Activated CD8-positive, alpha-beta memory T cell treated with anti-CD3 and anti-CD28 coated beads for 36 hours (primary cell): ENCODE measurements at regions not wholly inside any gene's neighbourhood (a gene's known extent, or its start where the extent isn't known, plus 50 kb on each side); places are given as distances from the start of the nearest gene placed in this dataset.
"Not testable (repeated sequence)": the region's sequence is repeated elsewhere in the genome, so short reads cannot be mapped to it uniquely, and the experiment has no call there.

Experiments
- CTCF ChIA-PET: fragments of 350-600 bp; sonication (Branson Sonifier 250); formaldehyde crosslinking; loops from one replicate; lab custom pipeline; 2021; ENCODE audit warnings: antibody characterized with exemption; lab: Charles Lee
- POLR2A ChIA-PET: fragments of 350-600 bp; sonication (Branson Sonifier 250); formaldehyde crosslinking; loops from one replicate; lab custom pipeline; 2021; ENCODE audit warnings: antibody characterized with exemption; lab: Charles Lee

DNA sequence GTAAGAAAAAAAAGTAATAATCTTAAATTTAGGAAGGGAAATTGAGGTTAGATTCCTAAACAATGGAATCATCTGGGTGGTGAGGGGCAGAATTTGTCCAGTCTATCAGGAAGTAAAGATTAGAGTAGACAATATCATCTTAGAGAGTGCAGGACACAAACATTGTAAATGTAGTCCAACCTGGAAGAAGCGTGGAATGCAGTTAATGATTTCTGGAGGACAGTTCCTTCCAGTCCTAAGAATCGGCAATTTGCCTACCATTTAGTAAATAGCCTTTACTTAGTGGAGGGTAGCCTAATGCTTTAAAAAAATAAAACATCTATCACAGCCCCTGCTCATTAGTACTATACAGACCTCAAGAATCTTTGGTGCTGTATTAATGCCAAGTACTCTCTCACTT lies 147.5 kb upstream of the TTC29 start:
- ChIA-PET POLR2A (no interaction called here), CTCF (no interaction called here)

DNA sequence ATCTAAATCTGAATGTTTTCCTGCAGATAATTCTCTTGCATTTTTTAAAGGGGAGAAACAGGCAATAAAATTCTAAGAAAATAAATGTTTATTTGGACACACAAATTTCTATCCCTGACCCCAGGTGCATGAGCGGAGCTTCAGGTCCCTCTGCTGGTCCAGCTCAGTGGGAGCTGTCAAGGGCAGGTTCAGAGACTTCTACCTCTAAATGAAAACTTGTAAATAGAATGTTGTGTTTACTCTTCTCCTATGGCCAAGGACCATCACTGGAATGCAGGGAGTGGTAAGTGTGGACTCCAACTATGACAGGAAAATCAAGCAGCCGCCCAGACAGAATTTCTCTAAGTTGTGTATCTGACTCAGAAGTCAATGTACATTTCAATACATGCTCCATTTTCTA lies 148.6 kb upstream of the TTC29 start:
- ChIA-PET CTCF (no interaction called here), POLR2A (no interaction called here)

DNA sequence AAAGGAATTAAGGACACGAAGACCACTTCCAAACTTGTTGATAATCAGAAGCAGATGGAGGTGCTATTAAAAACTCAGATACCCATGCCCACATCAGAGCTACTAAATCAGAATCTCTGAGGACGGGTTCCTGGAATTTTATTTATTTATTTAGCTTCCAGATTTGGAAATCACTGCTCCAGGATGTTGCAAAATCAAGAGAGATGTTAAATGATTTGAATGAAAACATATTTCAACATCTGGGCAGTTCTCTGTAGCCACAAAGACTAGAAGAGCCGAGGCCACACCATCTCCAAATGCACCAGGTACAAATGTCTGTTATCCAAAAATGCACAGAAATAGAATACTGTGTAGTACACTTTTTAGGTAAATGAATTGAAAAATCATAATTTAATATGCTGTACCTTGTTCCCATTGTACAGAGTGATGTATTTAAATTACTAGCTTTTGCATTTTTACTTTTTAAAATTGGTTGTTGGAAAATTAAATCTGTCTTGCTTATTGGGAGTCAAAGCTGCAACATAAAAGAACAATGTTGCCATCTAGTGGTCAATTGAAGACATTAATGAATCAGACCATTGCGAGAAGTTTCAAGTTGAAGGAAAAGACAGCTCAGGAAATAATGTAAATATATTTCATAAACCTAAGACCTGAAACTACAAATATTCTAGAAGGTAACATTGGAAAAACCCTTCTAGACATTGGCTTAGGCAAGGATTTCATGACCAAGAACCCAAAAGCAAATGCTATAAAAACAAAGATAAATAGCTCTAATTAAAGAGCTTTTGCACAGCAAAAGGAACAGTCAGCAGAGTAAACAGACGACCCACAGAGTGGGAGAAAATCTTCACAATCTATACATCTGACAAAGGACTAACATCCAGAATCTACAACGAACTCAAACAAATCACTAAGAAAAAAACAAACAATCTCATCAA lies 151.3 kb upstream of the TTC29 start:
- ChIA-PET POLR2A (no interaction called here), CTCF (interaction anchor here (1.0 to 2.0 kb wide), 4 partner anchors 13 to 82 kb away, joined by 3 to 16 read pairs (median 4); no protein-coding TSS in a partner anchor)

DNA sequence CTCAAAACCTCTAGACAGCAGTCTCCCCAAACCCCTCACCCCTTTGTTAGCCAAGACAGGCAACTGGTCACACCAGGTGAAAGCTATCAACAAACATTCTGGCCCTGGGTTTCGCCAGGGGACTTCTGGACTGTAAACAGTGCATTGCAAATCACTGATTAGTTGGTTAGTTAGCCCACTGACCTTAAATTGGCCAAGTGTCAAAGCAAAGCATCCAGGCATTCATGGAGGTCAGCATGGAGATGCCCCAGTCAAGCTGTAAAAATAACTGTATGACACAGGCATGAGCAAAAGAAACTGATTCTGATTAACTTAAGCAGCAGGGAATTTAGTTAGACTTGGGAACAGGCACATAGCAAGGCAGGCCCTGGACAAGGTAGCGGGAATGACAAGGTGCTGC lies 156.0 kb upstream of the TTC29 start:
- ChIA-PET POLR2A (no interaction called here), CTCF (no interaction called here)

DNA sequence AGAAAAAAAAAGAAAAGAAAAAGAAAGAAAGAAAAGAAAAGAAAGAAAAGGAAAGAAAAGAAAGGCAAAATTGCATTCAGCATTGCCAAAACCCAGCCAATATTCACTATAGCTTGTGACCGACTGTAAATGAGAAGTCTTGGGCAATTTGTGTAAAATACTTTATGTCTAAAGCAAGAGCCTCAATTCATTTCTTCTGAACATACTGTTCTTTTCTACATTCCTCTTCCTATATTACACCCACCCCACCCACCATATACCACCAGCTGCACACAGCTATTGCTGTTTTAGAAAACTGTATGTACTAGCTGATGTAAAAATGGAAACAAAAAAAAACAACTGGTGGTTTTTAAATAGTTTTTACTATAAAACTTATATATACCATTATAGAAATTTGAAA lies 156.9 kb upstream of the TTC29 start:
- POLR2A ChIA-PET: no interaction called here
- CTCF ChIA-PET: no interaction called here

DNA sequence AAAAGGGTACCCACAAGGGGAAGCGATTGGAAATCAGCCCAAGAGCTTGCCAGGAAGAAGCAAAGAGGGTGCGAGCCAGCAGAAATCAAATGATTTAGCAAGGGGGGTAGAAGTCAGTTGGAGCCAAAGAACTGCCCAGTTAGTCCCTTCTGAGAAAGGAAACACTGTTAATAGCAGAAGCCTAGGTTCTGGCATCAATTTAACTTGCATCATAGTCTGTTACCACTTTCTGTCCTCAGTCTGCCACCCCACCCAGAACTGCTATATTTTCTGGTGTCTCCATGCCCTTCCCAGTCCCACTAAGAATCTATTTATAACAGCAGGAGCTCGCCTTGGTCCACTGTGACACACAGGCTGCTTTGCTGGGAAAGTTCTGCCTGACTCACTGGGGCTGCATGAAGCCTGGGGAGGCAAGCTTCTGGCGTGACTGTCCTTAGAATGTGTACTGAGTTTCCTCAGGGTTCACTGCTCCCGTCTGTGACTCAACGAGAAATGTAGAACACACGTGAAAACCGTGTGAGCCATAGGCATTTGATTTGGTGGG lies 157.8 kb upstream of the TTC29 start:
- POLR2A ChIA-PET: no interaction called here

DNA sequence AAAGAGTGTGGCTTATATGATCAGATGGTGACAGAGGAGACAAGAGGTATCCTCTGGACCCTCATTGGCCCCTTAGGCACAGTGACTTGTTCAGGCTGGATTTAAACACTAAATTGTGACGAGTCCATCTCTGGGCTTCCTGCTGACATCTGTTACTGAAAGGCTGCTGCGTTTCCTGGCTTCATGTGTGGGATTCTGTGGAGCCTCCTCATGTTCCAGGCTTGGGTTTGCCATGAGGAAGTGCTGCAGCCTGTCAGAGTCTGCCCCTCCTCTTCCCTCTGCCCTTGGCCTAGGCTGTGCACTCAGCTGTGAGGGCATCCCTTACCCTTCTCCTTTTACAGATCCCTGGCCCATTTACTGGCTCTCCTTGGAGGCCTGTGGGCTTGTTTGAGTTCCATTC lies 159.1 kb upstream of the TTC29 start:
- ChIA-PET CTCF (no interaction called here), POLR2A (no interaction called here)

More for the DNA sequence above, 157.8 kb upstream of the TTC29 start:
- CTCF ChIA-PET: no interaction called here

DNA sequence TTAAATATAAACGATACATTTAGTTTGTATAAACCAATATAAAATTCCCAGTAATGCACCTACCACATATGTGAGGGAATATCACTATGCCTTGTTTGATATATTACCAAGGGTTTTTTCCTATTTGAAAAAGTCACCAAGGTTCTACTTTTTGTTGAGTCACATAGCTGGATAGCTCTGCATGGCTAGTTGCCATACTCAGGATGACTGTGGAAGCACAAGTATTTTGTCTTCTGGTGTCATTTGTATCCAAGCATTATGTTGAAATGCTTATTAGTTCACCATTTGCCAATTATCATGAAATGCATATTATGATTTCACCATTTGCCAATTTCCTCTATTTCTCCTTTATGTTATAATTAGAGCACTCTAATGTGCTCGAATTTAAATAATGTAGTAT lies 162.7 kb upstream of the TTC29 start:
- POLR2A ChIA-PET: no interaction called here

DNA sequence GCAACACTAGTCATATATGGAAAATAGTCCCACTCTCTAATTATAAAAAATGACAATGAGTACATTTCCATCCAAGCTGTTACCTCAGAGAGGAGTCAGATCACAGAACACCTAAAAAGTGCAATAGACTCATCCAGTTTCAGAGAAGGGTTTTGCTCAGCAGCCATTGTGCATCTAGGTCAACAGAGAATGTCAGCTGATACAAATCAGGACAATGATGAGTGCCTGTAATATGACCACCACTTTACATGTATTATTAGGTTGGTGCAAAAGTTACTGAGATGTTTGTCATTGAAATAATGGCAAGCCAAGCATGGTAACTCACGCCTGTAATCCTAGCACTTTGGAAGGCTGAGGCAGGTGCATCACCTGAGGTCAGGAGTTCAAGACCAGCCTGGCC lies 164.1 kb upstream of the TTC29 start:
- ChIA-PET POLR2A (no interaction called here), CTCF (interaction anchor here (1.1 kb wide), 1 partner anchor 12 kb away, joined by 3 read pairs; no protein-coding TSS in a partner anchor)

More for the DNA sequence above, 162.7 kb upstream of the TTC29 start:
- CTCF ChIA-PET: no interaction called here

DNA sequence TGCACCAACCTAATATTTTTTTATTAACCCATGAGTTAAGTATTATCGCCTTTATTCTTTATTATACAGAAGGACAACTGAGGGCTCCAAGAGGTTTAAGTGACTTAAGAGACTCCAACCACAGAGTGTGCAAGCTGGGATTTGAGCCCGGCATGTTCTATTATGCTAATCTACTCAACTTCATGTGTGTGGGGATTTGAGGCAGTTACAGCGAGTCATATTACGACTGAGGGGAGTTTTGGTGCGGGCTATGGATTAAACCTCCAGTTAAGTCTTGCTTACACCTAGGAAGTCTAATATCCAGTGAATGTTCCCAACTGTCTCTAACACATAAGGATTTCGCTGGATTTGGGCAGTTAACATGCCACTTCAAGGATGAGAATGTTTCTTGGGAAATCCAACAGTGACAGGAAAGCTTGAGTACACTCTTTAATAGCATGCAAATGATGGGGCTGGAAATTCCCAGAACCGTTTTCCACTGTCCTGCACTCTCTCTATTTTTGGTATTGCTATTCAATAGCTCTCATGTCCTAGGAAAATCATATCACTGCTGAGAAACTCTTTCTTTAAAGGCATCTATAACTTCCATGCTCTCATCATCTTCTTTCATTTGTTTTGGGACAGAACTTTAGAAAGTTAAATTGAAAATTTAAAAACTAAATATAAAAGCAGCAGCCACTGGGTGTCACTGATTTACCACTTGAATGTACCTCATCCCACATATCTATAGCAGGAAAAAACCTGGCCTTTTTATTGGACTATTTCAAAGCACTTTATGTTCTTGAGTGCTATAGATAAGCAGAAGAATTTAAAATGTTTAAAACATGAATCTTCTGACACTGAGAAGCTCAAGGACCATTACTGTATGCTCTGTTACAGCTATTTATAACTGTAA lies 165.1 kb upstream of the TTC29 start:
- CTCF ChIA-PET: no interaction called here
- POLR2A ChIA-PET: no interaction called here

DNA sequence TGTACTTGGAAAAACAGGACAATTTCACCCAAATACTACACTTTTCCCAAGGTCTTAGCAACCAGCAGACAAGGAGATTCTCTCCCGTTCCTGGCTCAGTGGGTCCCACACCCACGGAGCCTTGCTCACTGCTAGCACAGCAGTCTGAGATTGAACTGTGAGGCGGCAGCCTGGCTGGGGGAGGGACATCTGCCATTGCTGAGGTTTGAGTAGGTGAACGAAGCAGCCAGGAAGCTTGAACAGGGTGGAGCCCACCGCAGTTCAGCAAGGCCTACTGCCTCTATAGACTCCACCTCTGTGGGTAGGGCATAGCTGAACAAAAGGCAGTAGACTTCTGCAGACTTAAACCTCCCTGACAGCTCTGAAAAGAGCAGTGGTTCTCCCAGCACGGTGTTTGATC lies 166.5 kb upstream of the TTC29 start:
- POLR2A ChIA-PET, CTCF ChIA-PET: not testable (repeated sequence)

DNA sequence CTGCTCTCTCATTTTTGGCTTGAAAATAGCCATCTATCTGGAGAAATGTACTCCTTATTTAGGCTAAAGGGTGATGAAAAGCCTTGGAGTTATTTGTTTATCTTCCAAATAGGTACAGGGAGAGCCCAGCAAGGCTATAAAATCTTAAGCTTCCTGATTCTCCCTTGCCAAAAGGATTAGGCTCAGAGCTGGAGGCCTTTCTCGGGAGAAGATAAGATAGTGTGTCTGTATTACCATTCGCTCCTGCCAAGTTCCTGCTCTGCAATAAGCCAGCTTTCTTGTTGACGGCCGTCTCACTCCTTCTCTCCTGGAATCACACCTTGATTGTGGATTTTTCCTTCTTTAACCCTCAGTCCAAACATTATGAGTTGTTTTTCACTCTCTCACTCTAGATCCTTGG lies 171.8 kb upstream of the TTC29 start:
- ChIA-PET CTCF (no interaction called here), POLR2A (no interaction called here)

DNA sequence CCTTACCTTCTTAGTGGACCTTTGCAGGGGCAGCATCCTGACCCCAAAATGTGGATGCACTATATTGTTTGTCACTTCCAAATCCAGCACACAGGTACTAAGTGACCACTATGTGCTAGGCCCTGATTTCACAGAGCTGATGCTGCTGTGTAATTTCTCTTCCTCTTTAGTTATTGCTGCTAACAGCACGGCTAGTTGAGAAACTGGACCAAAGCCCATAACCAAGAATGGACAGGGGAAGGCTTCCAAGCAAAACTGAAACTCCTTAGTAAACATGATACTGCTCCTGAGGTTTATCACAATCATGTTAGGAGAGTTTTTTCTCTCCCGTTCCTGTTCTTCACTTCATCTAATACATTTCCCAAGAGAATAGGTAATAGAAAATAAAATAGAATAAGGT lies 172.9 kb upstream of the TTC29 start:
- ChIA-PET CTCF (no interaction called here), POLR2A (no interaction called here)

DNA sequence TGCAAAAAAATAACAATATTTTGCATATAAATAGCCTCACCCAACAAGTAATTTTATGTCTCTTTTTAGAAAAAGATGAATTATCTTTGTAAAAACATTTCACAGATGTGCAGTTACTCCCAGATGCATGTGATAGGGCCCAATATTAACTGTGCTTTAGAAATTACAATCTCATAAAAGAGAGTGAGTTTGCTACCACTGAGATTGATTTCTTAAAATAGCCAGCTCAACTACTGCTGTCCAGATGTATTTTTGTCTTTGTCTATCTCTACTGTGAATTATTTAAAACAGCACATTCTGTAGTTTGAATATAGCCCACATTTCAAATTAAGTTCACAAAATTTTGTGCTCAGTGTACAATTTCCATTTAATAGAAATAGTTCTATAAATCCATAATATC lies 177.0 kb upstream of the TTC29 start:
- ChIA-PET POLR2A (no interaction called here), CTCF (no interaction called here)

DNA sequence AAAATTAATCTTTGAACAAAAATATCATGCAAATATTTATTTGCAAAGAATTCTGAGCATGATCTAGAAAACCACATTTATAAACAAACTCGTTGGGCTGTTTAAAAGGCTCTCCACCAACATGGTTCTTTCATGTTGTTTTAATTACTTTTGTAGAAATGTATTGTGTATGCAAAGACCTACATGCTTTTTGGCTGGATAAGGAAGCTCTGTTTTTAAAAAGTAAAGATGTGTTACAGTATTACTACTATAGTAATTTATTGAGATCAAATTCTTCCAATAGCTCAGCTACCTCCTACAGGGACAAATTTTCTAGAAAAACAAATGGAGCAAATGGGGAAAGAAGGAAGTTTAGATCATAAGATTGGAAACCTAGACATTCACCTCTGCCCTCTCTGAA lies 177.5 kb upstream of the TTC29 start:
- ChIA-PET POLR2A (no interaction called here), CTCF (no interaction called here)

DNA sequence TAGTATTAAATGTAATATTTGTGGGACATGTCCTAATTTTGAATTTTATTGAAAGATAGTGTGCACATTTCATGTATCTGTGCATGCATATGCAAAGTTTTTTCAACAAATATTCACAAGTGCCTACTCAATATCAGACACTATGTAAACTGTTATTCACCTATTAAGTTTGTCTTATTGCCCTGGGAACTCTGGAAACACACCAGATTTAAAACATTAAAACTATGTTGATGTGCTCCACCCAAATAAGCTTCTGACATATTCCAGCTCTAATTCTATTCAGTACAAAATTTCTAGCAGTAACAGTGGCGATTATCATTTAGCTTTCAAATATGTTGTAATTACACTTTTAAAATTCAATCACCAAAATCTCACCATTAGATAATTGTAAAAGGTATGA lies 183.1 kb upstream of the TTC29 start:
- ChIA-PET POLR2A (no interaction called here), CTCF (no interaction called here)

DNA sequence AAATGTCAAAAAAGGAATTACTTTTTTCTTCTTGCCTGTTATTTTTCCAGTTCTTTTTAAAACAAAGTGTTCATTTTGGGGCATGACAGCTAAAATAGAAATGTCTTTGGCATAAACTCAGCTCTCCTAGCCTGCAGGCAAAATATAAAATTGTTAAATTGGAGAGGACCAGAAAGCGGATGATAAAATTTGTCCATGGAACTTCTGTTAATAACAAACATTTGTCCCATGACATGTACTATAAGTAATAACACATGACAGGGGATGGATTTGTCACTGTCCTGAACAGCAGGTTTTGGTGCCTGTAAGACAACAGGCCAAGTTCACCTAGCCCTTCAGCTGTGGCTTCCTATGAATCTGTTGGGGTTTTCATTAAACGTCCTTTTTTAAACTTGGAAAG lies 184.0 kb upstream of the TTC29 start:
- POLR2A ChIA-PET: no interaction called here
- CTCF ChIA-PET: no interaction called here

DNA sequence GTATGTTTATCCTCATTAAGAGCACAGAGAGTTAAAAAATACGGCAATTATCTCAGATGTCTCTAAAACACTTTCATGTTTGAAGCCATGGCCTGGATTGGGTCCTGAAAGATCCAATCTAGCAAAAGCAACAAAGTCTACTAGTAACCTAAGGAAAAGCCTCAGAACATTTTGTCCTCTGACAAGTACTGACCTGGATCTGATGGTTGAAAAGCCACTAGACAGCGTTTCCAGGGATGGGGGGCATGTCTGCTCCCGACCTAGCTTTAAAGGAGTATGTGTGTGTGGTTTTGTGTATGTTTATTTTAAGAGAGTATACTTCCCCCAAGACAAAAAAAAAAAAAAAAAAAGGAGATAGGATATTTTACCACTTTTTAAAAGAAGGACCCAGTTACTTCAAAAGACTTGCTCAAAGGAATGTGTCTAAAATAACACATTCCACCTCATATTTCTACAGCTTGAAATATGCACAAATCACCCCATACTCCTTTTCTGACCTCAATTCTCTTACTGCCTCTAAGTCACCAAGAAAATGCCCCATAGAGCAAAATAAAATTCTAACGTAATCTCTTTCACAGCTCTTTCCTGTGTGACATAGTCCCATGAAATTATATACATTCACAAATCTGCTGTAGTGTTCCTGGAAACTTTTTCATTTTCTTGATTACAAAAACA lies 189.0 kb upstream of the TTC29 start:
- ChIA-PET POLR2A (no interaction called here), CTCF (no interaction called here)

DNA sequence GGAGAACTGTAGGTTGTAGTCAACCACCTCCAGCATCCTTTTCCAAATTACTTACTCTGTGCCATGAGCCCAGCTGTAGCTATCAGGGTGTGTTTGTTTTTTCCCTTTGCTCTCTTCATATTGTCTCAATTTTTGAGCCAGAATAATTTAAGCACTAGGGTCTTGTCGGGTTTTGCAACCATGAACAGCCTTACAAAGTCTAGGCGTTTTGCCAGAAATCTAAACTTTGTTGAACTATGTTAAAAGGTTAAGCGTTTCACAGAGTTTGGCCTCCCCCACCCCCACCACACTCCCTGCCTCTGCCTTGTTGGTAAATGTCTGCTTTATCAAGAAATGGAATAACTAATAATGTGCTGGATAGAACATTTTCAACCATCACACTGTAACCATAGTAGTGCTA lies 190.6 kb upstream of the TTC29 start:
- CTCF ChIA-PET: no interaction called here
- POLR2A ChIA-PET: no interaction called here

DNA sequence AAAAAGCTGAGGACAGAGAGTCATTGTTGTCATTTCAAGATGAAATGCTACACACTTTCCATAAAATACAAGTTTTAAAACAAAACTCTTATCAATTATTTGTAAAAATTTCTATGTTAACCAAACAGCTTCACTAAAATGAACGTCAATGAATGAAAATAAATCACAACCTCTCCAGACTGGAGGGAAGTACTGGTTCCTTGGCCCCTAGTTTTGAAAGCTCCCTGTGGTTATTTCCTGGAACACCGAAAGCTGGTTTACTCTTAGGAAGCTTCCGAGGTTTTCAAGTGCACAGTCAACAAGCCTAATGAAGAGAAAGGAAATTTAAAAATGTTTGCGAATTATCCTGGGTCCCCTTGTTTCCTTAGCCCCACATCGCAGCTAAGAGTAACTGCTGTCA lies 191.1 kb upstream of the TTC29 start:
- ChIA-PET CTCF (no interaction called here), POLR2A (no interaction called here)
